Endothelial cell of umbilical vein (primary cell): ENCODE measurements at regions not wholly inside any gene's neighbourhood (a gene's known extent, or its start where the extent isn't known, plus 50 kb on each side); places are given as distances from the start of the nearest gene placed in this dataset.

ENCODE experiments used
- CTCF ChIP-seq, 2 donors: IDR thresholded peaks; 1 replicate in 1 of 2; 2 replicates in 1 of 2; pipeline ENCODE4 v1.5.1; 2011; ENCODE audit warnings: low read length in 2 of 2, mild to moderate bottlenecking in 2 of 2, moderate library complexity in 2 of 2, control low read depth in 1 of 2, inconsistent platforms in 1 of 2, low read depth in 1 of 2; ENCODE audit not compliant: insufficient read depth in 1 of 2; ENCODE audit errors: extremely low read depth in 1 of 2
- POLR2AphosphoS5 ChIP-seq: IDR thresholded peaks from 2 replicates; pipeline ENCODE4 v1.6.1; 2012; ENCODE audit warnings: low read depth, mild to moderate bottlenecking, control low read depth, low read length, moderate library complexity; ENCODE audit not compliant: insufficient read depth
- TF ChIP-seq, protein P1 (sequence below): IDR thresholded peaks from 2 replicates; pipeline ENCODE4 v1.6.1; 2011; ENCODE audit not compliant: insufficient read depth, insufficient read length

- no peak for TF ChIP-seq CTCF (IDR thresholded peaks at IDR 0.05; ENCODE audit: extremely low read depth in 1 of 2, insufficient read depth in 1 of 2, low read depth in 1 of 2, low read length in 2 of 2)
- TF ChIP-seq, protein P1, sequence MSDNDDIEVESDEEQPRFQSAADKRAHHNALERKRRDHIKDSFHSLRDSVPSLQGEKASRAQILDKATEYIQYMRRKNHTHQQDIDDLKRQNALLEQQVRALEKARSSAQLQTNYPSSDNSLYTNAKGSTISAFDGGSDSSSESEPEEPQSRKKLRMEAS: no peak
- no peak for TF ChIP-seq POLR2AphosphoS5
Observed at GRCh38 chr2:17000184-17000482, 334.5 kb upstream of the CYRIA start.
